ENCODE measurements at regions not wholly inside any gene's neighbourhood (a gene's known extent, or its start where the extent isn't known, plus 50 kb on each side); places are given as distances from the start of the nearest gene placed in this dataset.

DNA sequence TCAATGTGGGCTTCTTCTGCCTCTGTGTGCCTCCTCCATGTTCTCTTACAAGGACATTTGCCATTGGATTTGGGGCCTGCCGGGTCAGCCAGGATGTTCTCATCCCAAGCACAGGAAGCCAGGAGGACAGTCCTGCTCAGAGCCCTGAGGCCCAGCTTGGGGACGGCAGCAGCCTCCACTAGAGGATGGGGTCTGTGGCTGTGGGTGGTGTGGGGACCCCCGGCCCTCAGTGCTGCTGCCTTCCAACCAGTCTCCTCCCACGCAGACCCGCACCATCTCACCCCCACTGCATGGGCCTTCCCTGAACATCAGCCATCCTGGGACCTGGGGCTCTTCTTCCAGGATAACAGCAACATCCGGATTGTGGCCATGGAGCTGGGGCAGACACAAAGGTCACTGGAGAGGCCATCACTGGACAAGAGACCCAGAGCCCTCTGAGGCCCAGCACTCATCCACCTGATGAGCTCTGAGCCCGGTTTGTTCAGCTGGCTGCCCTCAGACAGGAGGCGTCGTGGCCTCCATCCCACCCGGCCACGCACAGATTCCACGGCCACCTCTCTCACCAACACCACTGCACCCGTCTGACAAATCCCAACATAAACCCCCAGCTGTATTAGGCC, 56.5 kb upstream of the C14orf180 start:
- H3K79me2 ChIP-seq (ENCODE audit: insufficient read depth, low read length): no peaks in the 10 kb centered on the region
- no peak overlapping the region for H2AFZ ChIP-seq (ENCODE audit: low read length)
- no peaks in the 10 kb centered on the region for H4K20me1 ChIP-seq (ENCODE audit: insufficient read depth, low read length)
- H3K27ac ChIP-seq (ENCODE audit: low read depth, low read length): no peak overlapping the region
- TF ChIP-seq, protein P1, sequence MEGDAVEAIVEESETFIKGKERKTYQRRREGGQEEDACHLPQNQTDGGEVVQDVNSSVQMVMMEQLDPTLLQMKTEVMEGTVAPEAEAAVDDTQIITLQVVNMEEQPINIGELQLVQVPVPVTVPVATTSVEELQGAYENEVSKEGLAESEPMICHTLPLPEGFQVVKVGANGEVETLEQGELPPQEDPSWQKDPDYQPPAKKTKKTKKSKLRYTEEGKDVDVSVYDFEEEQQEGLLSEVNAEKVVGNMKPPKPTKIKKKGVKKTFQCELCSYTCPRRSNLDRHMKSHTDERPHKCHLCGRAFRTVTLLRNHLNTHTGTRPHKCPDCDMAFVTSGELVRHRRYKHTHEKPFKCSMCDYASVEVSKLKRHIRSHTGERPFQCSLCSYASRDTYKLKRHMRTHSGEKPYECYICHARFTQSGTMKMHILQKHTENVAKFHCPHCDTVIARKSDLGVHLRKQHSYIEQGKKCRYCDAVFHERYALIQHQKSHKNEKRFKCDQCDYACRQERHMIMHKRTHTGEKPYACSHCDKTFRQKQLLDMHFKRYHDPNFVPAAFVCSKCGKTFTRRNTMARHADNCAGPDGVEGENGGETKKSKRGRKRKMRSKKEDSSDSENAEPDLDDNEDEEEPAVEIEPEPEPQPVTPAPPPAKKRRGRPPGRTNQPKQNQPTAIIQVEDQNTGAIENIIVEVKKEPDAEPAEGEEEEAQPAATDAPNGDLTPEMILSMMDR (IDR thresholded peaks at IDR 0.05; ENCODE audit: extremely low read depth, low read depth, low read length): no peak
- H3K9me3 ChIP-seq (ENCODE audit: low read depth, low read length): no peaks in the 10 kb centered on the region
- no peak for DNase-seq (ENCODE audit: insufficient read length, low spot score, missing footprints)
- H3K27me3 ChIP-seq (ENCODE audit: insufficient read depth, low read length): no peaks in the 10 kb centered on the region
- no peaks in the 10 kb centered on the region for H3K4me1 ChIP-seq (ENCODE audit: insufficient read depth, low read length)
- H3K36me3 ChIP-seq (ENCODE audit: insufficient read depth, low read length): no peaks in the 10 kb centered on the region
- no peak overlapping the region for H3K4me3 ChIP-seq (ENCODE audit: insufficient read depth, low read length)
- H3K4me2 ChIP-seq (ENCODE audit: insufficient read depth, low read length): no peak overlapping the region

DNA sequence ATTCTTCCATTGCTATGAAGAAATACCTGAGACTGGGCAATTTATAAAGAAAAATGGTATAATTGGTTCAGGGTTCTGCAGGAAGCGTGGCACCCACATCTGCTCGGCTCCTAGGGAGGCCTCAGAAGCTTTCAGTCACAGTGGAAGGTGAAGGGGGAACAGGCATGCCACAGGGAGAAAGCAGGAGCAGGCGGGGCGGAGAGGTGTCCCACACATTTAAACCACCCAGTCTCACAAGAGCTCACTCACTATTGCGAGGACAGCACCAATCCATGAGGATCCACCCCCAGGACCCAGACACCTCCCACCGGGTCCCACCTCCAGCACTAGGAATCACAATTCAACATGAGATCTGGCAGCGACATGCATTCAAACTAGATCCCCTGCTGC, 56.0 kb upstream of the C14orf180 start:
- Histone ChIP-seq H3K4me1 (ENCODE audit: insufficient read depth, low read length) (no peaks in the 10 kb centered on the region), H3K9me3 (ENCODE audit: low read depth, low read length) (no peaks in the 10 kb centered on the region), H3K4me2 (ENCODE audit: insufficient read depth, low read length) (no peak overlapping the region), H3K79me2 (ENCODE audit: insufficient read depth, low read length) (no peaks in the 10 kb centered on the region), H2AFZ (ENCODE audit: low read length) (no peak overlapping the region), H4K20me1 (ENCODE audit: insufficient read depth, low read length) (no peaks in the 10 kb centered on the region), H3K27ac (ENCODE audit: low read depth, low read length) (no peak overlapping the region), H3K4me3 (ENCODE audit: insufficient read depth, low read length) (no peak overlapping the region), H3K36me3 (ENCODE audit: insufficient read depth, low read length) (no peaks in the 10 kb centered on the region), H3K27me3 (ENCODE audit: insufficient read depth, low read length) (no peaks in the 10 kb centered on the region)
- TF ChIP-seq, protein P1 (IDR thresholded peaks at IDR 0.05; ENCODE audit: extremely low read depth, low read depth, low read length): no peak
- DNase-seq (ENCODE audit: insufficient read length, low spot score, missing footprints): no peak

DNA sequence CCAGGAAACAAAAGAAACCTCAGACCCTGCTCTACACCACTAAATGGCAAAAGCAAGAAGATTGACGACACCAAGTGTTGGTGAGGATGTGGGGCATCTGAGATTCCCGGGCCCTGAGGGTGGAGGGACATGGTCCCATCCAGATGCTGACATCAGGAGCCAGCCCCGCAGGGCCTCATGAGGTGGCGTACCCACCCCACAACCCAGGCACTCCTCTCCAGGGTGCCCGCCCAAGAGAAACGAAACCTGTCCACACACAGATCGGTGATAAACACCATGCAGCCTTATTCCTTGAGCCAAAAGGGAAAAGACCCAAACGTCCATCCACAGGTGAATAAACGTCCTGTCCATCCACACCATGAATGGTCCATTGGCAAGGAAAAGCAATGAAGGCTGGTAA, 54.8 kb upstream of the C14orf180 start:
- H3K4me3 ChIP-seq (ENCODE audit: insufficient read depth, low read length): no peak overlapping the region
- H3K9me3 ChIP-seq (ENCODE audit: low read depth, low read length): no peaks in the 10 kb centered on the region
- H3K4me1 ChIP-seq (ENCODE audit: insufficient read depth, low read length): no peaks in the 10 kb centered on the region
- no peaks in the 10 kb centered on the region for H4K20me1 ChIP-seq (ENCODE audit: insufficient read depth, low read length)
- H3K79me2 ChIP-seq (ENCODE audit: insufficient read depth, low read length): no peaks in the 10 kb centered on the region
- TF ChIP-seq, protein P1 (IDR thresholded peaks at IDR 0.05; ENCODE audit: extremely low read depth, low read depth, low read length): no peak
- DNase-seq (ENCODE audit: insufficient read length, low spot score, missing footprints): no peak
- H3K27ac ChIP-seq (ENCODE audit: low read depth, low read length): no peak overlapping the region
- no peak overlapping the region for H3K4me2 ChIP-seq (ENCODE audit: insufficient read depth, low read length)
- H3K36me3 ChIP-seq (ENCODE audit: insufficient read depth, low read length): no peaks in the 10 kb centered on the region
- H2AFZ ChIP-seq (ENCODE audit: low read length): no peak overlapping the region
- H3K27me3 ChIP-seq (ENCODE audit: insufficient read depth, low read length): no peaks in the 10 kb centered on the region

DNA sequence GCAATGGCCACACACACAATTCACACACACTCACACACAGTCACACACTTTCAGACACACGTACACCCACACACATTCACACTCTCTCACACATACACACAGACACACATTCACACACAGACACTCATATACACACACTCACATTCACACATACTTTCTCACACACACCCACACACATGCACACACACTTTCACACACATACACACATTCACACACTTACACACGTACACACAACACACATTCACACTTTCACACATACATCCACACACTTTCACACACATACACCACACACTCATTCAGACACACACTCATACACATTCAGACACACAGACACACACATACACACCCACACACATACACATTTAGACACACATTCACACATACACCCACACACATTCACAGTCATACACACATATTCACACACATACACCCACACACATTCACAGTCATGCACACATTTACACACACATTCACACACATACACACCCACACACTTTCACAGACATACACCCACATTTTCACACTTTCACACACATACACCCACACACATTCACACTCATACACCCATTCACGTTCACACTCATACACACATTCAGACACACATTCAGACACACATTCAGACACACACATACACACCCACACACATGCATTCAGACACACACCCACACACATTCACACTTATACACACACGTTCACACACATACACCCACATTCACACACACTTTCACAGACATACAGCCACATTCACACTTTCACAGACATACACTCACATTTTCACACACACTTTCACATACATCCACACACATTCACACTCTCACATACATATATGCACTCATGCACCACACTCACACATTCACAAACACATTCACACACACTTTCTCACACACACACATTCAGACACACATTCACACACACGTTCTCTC, 52.6 kb upstream of the C14orf180 start:
- no peak overlapping the region for H2AFZ ChIP-seq (ENCODE audit: low read length)
- H4K20me1 ChIP-seq (ENCODE audit: insufficient read depth, low read length): no peaks in the 10 kb centered on the region
- no peaks in the 10 kb centered on the region for H3K9me3 ChIP-seq (ENCODE audit: low read depth, low read length)
- DNase-seq (ENCODE audit: insufficient read length, low spot score, missing footprints): peak; percentile 62
- no peaks in the 10 kb centered on the region for H3K36me3 ChIP-seq (ENCODE audit: insufficient read depth, low read length)
- no peak overlapping the region for H3K27ac ChIP-seq (ENCODE audit: low read depth, low read length)
- no peak overlapping the region for H3K4me3 ChIP-seq (ENCODE audit: insufficient read depth, low read length)
- no peaks in the 10 kb centered on the region for H3K4me1 ChIP-seq (ENCODE audit: insufficient read depth, low read length)
- no peak overlapping the region for H3K4me2 ChIP-seq (ENCODE audit: insufficient read depth, low read length)
- no peaks in the 10 kb centered on the region for H3K27me3 ChIP-seq (ENCODE audit: insufficient read depth, low read length)
- TF ChIP-seq, protein P1 (IDR thresholded peaks at IDR 0.05; ENCODE audit: extremely low read depth, low read depth, low read length): no peak
- H3K79me2 ChIP-seq (ENCODE audit: insufficient read depth, low read length): no peaks in the 10 kb centered on the region
